ENCODE measurements at regions not wholly inside any gene's neighbourhood (a gene's known extent, or its start where the extent isn't known, plus 50 kb on each side); places are given as distances from the start of the nearest gene placed in this dataset.

GRCh38 chr11:110903378-110903777, 191.1 kb upstream of the ARHGAP20 start:
- no TSS peak for BruUV-seq (replicated peaks)
- CTCF ChIA-PET: no interaction called here
- no peak overlapping the region for H3K27ac Mint-ChIP-seq (ENCODE audit: unreplicated experiment)
- no peak for TF ChIP-seq CTCF (IDR thresholded peaks at IDR 0.05; ENCODE audit: unreplicated experiment)
- H3K4me1 Mint-ChIP-seq (ENCODE audit: low read depth, unreplicated experiment): peaks cover 14% of the 10 kb centered on the region
- H3K36me3 Mint-ChIP-seq (ENCODE audit: insufficient read depth, unreplicated experiment): no peaks in the 10 kb centered on the region
- intact Hi-C loops (cut with micrococcal nuclease; ENCODE audit: unreplicated experiment): no loop called here
- no peak for DNase-seq
- H3K27me3 Mint-ChIP-seq (ENCODE audit: unreplicated experiment): peaks cover 11% of the 10 kb centered on the region
- no peak overlapping the region for H3K4me3 Mint-ChIP-seq (ENCODE audit: low read depth, unreplicated experiment)
- H3K9me3 Mint-ChIP-seq (ENCODE audit: low read depth, unreplicated experiment): no peaks in the 10 kb centered on the region

GRCh38 chr11:110901441-110901840, 189.2 kb upstream of the ARHGAP20 start:
- Mint-ChIP-seq H3K4me3 (ENCODE audit: low read depth, unreplicated experiment) (no peak overlapping the region), H3K9me3 (ENCODE audit: low read depth, unreplicated experiment) (no peaks in the 10 kb centered on the region), H3K27ac (ENCODE audit: unreplicated experiment) (no peak overlapping the region), H3K27me3 (ENCODE audit: unreplicated experiment) (peaks cover 11% of the 10 kb centered on the region), H3K36me3 (ENCODE audit: insufficient read depth, unreplicated experiment) (no peaks in the 10 kb centered on the region), H3K4me1 (ENCODE audit: low read depth, unreplicated experiment) (no peaks in the 10 kb centered on the region)
- no peak for DNase-seq
- CTCF ChIA-PET: interaction anchor here (0.6 kb wide), 1 partner anchor 101 kb away, joined by 4 read pairs; no protein-coding TSS in a partner anchor
- intact Hi-C loops (cut with micrococcal nuclease; ENCODE audit: unreplicated experiment): no loop called here
- TF ChIP-seq CTCF (IDR thresholded peaks at IDR 0.05; ENCODE audit: unreplicated experiment): no peak
- no TSS peak for BruUV-seq (replicated peaks)

- no TSS peak for BruUV-seq (replicated peaks)
- Mint-ChIP-seq H3K9me3 (ENCODE audit: low read depth, unreplicated experiment) (no peaks in the 10 kb centered on the region), H3K27ac (ENCODE audit: unreplicated experiment) (no peak overlapping the region), H3K27me3 (ENCODE audit: unreplicated experiment) (peaks cover 11% of the 10 kb centered on the region), H3K4me1 (ENCODE audit: low read depth, unreplicated experiment) (no peaks in the 10 kb centered on the region), H3K4me3 (ENCODE audit: low read depth, unreplicated experiment) (no peak overlapping the region), H3K36me3 (ENCODE audit: insufficient read depth, unreplicated experiment) (no peaks in the 10 kb centered on the region)
- intact Hi-C loops (cut with micrococcal nuclease; ENCODE audit: unreplicated experiment): no loop called here
- CTCF ChIA-PET: no interaction called here
- DNase-seq: no peak
- no peak for TF ChIP-seq CTCF (IDR thresholded peaks at IDR 0.05; ENCODE audit: unreplicated experiment)
Measured at GRCh38 chr11:110900426-110900825, 188.2 kb upstream of the ARHGAP20 start.

GRCh38 chr11:110897035-110897434, 184.8 kb upstream of the ARHGAP20 start:
- peaks cover 8% of the 10 kb centered on the region for H3K27me3 Mint-ChIP-seq (ENCODE audit: unreplicated experiment)
- H3K4me3 Mint-ChIP-seq (ENCODE audit: low read depth, unreplicated experiment): no peak overlapping the region
- CTCF ChIA-PET: no interaction called here
- no peaks in the 10 kb centered on the region for H3K36me3 Mint-ChIP-seq (ENCODE audit: insufficient read depth, unreplicated experiment)
- no peaks in the 10 kb centered on the region for H3K9me3 Mint-ChIP-seq (ENCODE audit: low read depth, unreplicated experiment)
- H3K4me1 Mint-ChIP-seq (ENCODE audit: low read depth, unreplicated experiment): no peaks in the 10 kb centered on the region
- intact Hi-C loops (cut with micrococcal nuclease; ENCODE audit: unreplicated experiment): no loop called here
- TF ChIP-seq CTCF (IDR thresholded peaks at IDR 0.05; ENCODE audit: unreplicated experiment): no peak
- no peak overlapping the region for H3K27ac Mint-ChIP-seq (ENCODE audit: unreplicated experiment)
- DNase-seq: no peak
- BruUV-seq (replicated peaks): no TSS peak

Data from Calu3 (cell line).